GM19025 (cell line): ENCODE measurements at regions not wholly inside any gene's neighbourhood (a gene's known extent, or its start where the extent isn't known, plus 50 kb on each side); places are given as distances from the start of the nearest gene placed in this dataset.

Experiments
- ATAC-seq: cut with Tn5 transposase; IDR thresholded peaks from one replicate; pipeline ENCODE4 v1.9.1; 2021; ENCODE audit warnings: mild to moderate bottlenecking, low read depth, moderate library complexity; ENCODE audit not compliant: unreplicated experiment

DNA sequence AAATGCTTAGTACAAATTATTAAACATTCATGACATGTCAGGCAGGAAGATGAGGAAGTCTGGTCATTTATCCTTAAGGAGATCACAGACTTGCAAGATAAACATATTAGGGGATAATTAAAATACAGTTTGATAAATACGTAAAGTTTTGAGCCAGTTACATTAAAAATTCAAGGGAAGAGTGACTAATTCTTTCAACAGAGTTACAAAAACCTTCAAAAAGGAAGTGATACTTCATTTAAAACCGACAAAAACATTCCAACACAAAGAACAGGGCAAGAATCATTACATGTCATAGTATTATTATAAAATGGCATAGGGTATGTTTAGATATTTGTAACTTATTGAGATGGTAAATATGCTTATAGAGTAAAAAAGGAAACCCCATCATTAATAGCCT is 636.0 kb downstream of the NR4A2 start:
- no peak for ATAC-seq

DNA sequence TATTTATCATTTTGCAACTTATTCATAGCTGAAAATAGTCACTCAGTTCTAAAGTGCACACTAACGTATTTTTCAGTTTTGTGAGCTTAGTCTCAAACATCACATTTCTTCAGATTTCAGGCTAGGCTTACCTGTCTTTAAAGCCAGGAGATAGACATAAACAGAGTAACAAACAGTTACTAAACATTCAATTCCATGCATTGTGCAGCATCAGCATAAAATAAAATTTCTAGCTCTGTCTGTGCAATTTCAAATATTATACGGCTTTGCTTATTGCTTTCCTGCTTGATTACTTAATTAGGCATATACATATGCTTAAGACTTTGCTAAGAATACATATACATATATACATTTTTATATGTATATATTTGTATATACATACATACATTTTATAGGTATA is 637.0 kb downstream of the NR4A2 start:
- ATAC-seq: no peak

GRCh38 chr2:155692856-155693255 is 639.7 kb downstream of the NR4A2 start:
- no peak for ATAC-seq

DNA sequence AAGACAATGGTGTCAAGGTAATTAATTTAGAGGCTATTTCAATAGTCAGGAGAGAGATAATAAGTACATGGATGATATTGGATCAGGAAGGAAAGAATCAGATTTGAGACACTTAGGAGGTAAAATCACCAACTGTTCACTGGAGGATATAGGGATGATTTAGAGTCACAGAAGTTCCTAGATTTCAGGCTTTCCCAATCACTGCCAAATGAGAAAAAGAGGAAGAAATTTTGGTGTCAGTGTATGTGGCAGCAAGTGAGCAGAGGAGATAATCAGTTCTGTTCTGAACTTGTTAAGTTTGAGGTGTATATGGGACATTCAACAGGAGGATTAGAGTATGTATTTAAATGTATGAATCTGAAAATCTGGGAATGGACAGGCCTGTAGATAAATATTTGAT is 640.4 kb downstream of the NR4A2 start:
- no peak for ATAC-seq

DNA sequence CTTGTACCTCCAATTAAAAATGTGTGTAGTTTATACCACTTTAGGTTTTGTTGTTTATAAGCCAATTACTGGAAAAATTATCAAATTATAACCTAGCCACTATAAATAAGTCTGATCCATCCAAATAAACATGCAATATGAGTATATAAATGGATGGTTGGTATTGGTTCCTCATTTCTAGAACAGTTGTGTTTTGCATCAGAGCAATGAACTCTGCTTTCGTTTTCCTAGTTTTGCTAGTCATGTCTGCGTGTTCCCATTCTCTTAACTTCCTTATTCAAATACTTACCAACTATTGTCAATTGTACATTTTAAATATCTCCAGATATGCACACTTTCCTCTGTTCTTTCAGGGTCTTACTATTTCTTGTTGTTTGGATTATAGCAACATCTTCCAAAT is 641.7 kb downstream of the NR4A2 start:
- peak; percentile 58 for ATAC-seq

DNA sequence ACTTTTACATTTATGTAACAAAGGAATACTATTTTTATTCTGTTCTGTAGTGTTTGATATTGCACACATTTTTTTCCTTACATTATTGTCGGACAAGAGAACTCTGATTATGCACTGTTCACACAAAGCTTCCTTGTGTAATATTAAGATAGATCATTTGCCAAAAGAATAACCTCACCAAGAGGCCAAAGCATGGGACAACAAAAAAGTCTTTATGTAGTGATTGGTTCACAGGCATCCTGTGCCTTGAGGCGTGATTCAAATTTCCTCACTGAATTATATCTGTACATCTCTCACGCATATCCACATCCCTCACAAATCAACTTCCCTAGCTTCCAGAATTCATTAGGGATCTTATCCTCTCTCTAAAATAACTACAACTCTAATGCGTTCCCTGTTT is 642.7 kb downstream of the NR4A2 start:
- no peak for ATAC-seq

GRCh38 chr2:155687181-155687580 is 645.3 kb downstream of the NR4A2 start:
- no peak for ATAC-seq

GRCh38 chr2:155679647-155680046 is 652.9 kb downstream of the NR4A2 start:
- no peak for ATAC-seq

GRCh38 chr2:155675920-155676319 is 656.6 kb downstream of the NR4A2 start:
- no peak for ATAC-seq

DNA sequence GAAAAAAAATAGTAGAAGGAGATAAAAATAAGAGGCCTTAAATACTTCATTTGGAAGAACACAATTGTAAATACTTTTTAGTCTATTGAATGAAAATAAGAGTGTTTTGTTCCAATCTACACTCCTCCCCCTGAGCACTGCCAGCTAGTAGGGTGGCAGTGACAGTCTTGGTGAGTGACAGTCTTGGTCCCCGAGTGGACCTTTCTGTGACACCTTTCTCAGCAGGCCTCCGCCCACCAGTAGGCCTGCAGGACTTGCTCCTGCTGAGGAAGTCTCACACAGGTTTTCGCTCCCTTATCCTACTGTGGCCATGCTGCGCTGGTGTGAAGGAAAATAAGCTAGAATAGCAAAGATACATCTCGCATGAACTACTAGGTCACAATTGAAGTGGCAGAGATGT is 666.8 kb downstream of the NR4A2 start:
- ATAC-seq: no peak

DNA sequence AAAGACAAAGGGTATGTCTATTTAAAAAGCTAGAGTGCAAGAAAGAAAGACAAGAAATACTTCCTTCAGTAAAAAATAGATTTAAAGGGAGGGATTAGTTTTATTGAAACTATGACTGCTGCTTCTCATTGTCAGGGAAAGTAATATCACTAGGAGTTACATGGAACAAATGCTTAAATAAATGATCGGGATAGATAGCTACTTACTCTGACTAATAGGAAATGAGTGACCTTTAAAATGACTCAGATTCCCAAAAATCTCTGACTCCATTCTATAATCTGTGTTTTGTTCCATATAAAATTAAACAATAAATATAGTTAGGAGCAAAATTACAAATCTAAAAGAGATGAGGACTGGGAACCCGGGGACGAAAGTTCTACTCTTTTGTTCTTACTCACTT is 669.3 kb downstream of the NR4A2 start:
- ATAC-seq: no peak

GRCh38 chr2:155662224-155662623 is 670.3 kb downstream of the NR4A2 start:
- no peak for ATAC-seq

- ATAC-seq: no peak
Observed at GRCh38 chr2:155653176-155653575, 679.3 kb downstream of the NR4A2 start.

- ATAC-seq: no peak
Observed at GRCh38 chr2:155651851-155652250, 680.7 kb downstream of the NR4A2 start.

GRCh38 chr2:155645791-155646190 is 686.7 kb downstream of the NR4A2 start:
- no peak for ATAC-seq

DNA sequence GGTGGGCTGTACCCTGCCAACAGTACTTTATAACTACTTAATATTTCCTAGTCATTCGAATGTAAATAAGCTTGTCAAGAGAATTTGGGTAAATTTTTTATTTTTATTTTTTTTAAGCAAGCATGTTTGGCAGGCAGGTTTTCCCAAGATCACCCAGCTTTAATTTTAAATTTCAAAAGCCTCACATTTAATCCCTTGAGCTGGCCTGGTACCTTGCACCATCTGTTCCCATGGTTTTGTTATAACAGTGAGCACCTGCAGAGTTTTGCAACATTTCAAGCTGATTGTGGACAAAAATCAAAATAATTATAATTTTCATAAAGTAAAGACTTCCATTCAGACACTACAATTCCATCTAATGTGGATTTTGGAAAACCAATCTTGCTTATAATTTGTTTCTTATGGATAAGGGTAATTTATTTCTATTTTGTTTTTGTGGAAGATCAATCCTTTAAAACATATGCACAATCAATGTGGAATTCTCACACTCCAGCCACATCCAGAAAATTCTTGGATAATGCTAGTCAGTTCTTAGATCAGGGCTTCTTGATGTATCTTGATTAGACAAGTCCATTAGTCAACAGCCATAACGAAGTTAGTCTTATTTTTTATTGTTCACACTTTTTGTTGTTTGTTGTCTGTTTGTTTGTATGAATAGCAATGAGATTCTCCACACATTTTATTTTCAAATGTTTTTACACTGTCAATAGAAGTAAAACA is 689.3 kb downstream of the NR4A2 start:
- no peak for ATAC-seq

GRCh38 chr2:155633887-155634570 is 698.5 kb downstream of the NR4A2 start:
- ATAC-seq: peak; percentile 92

- no peak for ATAC-seq
Observed at GRCh38 chr2:155633060-155633839, 699.3 kb downstream of the NR4A2 start.

DNA sequence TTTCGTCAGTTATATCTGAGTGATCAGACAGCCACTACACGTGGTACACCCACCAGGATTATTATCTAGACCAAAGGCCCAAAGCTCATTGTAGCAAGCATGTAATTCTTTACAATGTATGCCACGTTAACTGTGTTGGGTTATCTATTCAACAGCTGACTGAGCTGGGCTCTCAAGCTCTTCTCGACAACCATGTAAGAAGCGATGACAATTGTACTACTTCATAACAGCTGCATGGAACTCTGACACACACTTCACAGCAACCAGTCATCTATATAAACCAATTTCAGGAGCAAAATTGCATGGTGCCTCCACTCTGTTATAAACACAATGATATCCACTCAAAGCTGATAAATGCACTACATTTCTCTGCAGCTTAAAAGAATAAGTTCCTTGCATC is 701.8 kb downstream of the NR4A2 start:
- no peak for ATAC-seq

DNA sequence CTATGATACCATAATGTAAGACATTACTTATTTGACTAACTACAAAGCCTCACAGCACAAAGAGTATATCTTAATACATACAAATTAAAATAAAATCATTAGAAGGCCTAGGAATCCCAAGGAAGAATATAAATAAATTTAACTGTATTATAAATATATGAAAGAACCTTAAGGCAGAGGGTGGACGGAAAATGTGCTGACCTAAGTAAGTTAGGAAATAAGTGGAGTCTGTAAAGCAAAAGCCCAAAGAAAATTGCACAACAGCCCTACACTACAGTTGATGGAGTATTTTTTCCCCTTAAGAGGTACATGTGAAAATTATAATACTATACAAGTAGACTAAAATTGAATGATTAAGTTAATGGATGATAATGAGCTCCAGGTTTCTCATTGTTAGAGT is 710.1 kb downstream of the NR4A2 start:
- no peak for ATAC-seq

DNA sequence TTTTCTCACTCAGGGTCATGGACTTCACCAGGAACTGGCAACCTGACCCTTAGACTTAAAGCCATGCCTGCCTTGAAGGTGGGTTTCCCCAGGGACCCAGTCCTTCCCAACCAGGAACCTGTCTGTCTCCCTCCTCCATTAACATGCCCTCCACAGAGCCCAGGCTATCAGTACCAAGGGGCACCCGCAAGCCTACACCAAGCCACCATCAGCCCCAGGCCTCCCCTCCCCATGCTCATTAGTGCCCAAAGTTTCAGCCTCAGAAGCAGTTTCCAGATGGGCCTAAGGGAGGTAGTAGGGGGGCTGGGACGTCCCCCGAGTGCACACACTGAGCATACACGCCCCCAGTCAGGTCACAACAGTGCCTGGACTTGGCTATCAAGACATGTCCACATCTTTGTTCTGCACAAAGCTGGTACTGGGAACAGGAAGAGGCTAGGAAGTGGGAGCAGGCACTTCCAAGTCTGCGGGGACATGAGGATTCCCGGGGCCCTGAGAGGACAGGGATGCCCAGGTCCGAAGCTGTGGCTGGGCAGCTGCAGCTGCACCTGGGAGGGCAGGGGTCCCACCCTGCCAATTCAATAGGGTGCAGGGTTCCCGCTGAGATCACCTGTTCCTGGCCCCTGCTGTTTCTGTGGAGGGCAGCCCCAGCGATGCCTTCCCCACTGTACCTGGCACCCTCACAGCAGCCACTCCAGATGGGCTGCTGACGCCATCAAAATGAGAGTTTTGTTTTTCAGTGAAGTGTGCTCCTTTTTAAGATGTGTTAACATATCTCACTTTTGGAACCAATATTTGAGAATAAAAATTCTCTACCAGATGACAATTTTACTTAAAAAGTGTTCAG is 731.4 kb downstream of the NR4A2 start:
- ATAC-seq: no peak
